GOT3 (cell line): ENCODE measurements at regions not wholly inside any gene's neighbourhood (a gene's known extent, or its start where the extent isn't known, plus 50 kb on each side); places are given as distances from the start of the nearest gene placed in this dataset.
"Not testable (repeated sequence)": the region's sequence is repeated elsewhere in the genome, so short reads cannot be mapped to it uniquely, and the experiment has no call there.

Experiments
- DNase-seq: peaks from one replicate; lab custom pipeline; 2025; ENCODE audit warnings: mixed read lengths; lab: John Stamatoyannopoulos, UW

- not testable (repeated sequence) for DNase-seq
These were observed 72.7 kb upstream of the NPIPB12 start for GRCh38 chr16:29578898-29579297.

- DNase-seq, result not testable (repeated sequence)
These were observed 75.6 kb upstream of the NPIPB12 start for GRCh38 chr16:29581764-29582163.

- DNase-seq, result not testable (repeated sequence)
These were observed 71.1 kb upstream of the SPN start for GRCh38 chr16:29591919-29592318.

GRCh38 chr16:29594269-29594925 lies 68.7 kb upstream of the SPN start:
- DNase-seq, result not testable (repeated sequence)

GRCh38 chr16:29594926-29595838 lies 67.9 kb upstream of the SPN start:
- DNase-seq, result peak; percentile 72

- DNase-seq, result not testable (repeated sequence)
These were observed 66.0 kb upstream of the SPN start for GRCh38 chr16:29597030-29597429.

GRCh38 chr16:29600111-29601000 lies 62.7 kb upstream of the SPN start:
- DNase-seq, result not testable (repeated sequence)

GRCh38 chr16:29602247-29602625 lies 60.8 kb upstream of the SPN start:
- not testable (repeated sequence) for DNase-seq

- DNase-seq, result not testable (repeated sequence)
These were observed 60.4 kb upstream of the SPN start for GRCh38 chr16:29602683-29603088.

GRCh38 chr16:29604631-29605549 lies 58.2 kb upstream of the SPN start:
- not testable (repeated sequence) for DNase-seq

- DNase-seq, result not testable (repeated sequence)
These were observed 57.3 kb upstream of the SPN start for GRCh38 chr16:29605593-29606205.

GRCh38 chr16:29606669-29607427 lies 56.2 kb upstream of the SPN start:
- DNase-seq, result not testable (repeated sequence)

- not testable (repeated sequence) for DNase-seq
These were observed 55.6 kb upstream of the SPN start for GRCh38 chr16:29607428-29607823.

GRCh38 chr16:29612381-29613306 lies 50.4 kb upstream of the SPN start:
- DNase-seq, result not testable (repeated sequence)
